ENCODE measurements at regions not wholly inside any gene's neighbourhood (a gene's known extent, or its start where the extent isn't known, plus 50 kb on each side); places are given as distances from the start of the nearest gene placed in this dataset.

- Histone ChIP-seq H2BK12ac (ENCODE audit: insufficient read length, low read depth, low read length) (no peak overlapping the region), H3K9ac (ENCODE audit: extremely low read depth, insufficient read length, low read length) (no peak overlapping the region), H3K4ac (ENCODE audit: low read depth, low read length) (no peak overlapping the region), H4K91ac (ENCODE audit: insufficient read length, low read depth, low read length) (no peak overlapping the region), H4K5ac (ENCODE audit: insufficient read length, low read depth, low read length) (no peak overlapping the region), H3K56ac (ENCODE audit: insufficient read length, low read depth, low read length) (no peak overlapping the region), H2BK5ac (ENCODE audit: insufficient read length, low read length) (no peak overlapping the region), H2BK20ac (ENCODE audit: low read depth, low read length, poor library complexity, severe bottlenecking) (no peak overlapping the region), H3K4me1 (ENCODE audit: insufficient read depth, low read length) (no peaks in the 10 kb centered on the region), H3K9me3 (ENCODE audit: control insufficient read depth, low read depth, low read length) (no peaks in the 10 kb centered on the region), H3K18ac (ENCODE audit: insufficient read length, low read depth, low read length) (no peak overlapping the region), H3K23me2 (ENCODE audit: insufficient read length, low read depth, low read length, poor library complexity, severe bottlenecking) (no peaks in the 10 kb centered on the region), H3K79me1 (ENCODE audit: insufficient read depth, low read depth, low read length, poor library complexity, severe bottlenecking) (no peaks in the 10 kb centered on the region), H2BK120ac (ENCODE audit: low read depth, low read length, poor library complexity, severe bottlenecking) (no peak overlapping the region), H4K20me1 (ENCODE audit: control insufficient read depth, insufficient read depth, insufficient read length) (no peaks in the 10 kb centered on the region), H3K4me2 (ENCODE audit: insufficient read depth, insufficient read length, low read length) (no peak overlapping the region), H3K79me2 (ENCODE audit: insufficient read depth, low read length) (no peaks in the 10 kb centered on the region), H3K27me3 (ENCODE audit: insufficient read depth, low read length) (no peaks in the 10 kb centered on the region), H2AFZ (ENCODE audit: low read length) (no peak overlapping the region), H3T11ph (ENCODE audit: low read length) (no peak overlapping the region), H2AK5ac (ENCODE audit: insufficient read length, low read length) (no peak overlapping the region), H3K27ac (ENCODE audit: insufficient read length, low read depth, low read length) (no peak overlapping the region), H2BK15ac (ENCODE audit: low read depth, low read length) (no peak overlapping the region), H3K14ac (ENCODE audit: insufficient read depth, low read length) (no peak overlapping the region), H4K8ac (replicated peaks; ENCODE audit: insufficient read length, low read depth, low read length) (no peak overlapping the region), H3K23ac (ENCODE audit: insufficient read length, low read depth, low read length) (no peak overlapping the region)
- Mint-ChIP-seq H3K4me3 (no peak overlapping the region), H3K27me3 (ENCODE audit: low read depth) (peaks cover 11% of the 10 kb centered on the region), H3K27ac (no peak overlapping the region), H3K9me3 (peaks cover 0 to 6% of the 10 kb centered on the region in 2 experiments; a peak in 1 of 5 replicates), H3K36me3 (ENCODE audit: insufficient read depth in 1 of 3, low read depth in 3 of 3) (no peaks in the 10 kb centered on the region), H3K4me1 (peaks cover 11 to 13% of the 10 kb centered on the region in 2 experiments)
- TF ChIP-seq CTCF (conservative IDR thresholded peaks at IDR 0.05), result no peak
- no peak for DNase-seq
- WGBS (ENCODE audit: extremely low coverage, insufficient read length, low lambda C conversion rate), result no CpG with 5 or more reads among the region's 2 CpGs
These were observed 113.9 kb upstream of the HES1 start for GRCh38 chr3:194022052-194022451.

Data from H9 (cell line).